ENCODE measurements at regions not wholly inside any gene's neighbourhood (a gene's known extent, or its start where the extent isn't known, plus 50 kb on each side); places are given as distances from the start of the nearest gene placed in this dataset.

GRCh38 chr1:208921259-208921658, 662.3 kb upstream of the CAMK1G start:
- ChIA-PET CTCF (no interaction called here), POLR2A (no interaction called here)
- no peaks in the 10 kb centered on the region; the same call in 1 of the 2 replicates for H3K27me3 ChIP-seq (replicated peaks; ENCODE audit: control insufficient read depth, insufficient read depth, low read length)
- no peaks in the 10 kb centered on the region for H3K4me1 ChIP-seq
- no peaks in the 10 kb centered on the region for H3K36me3 ChIP-seq (ENCODE audit: control insufficient read depth, insufficient read depth, low read length)
- no peaks in the 10 kb centered on the region for H3K36me3 Mint-ChIP-seq (ENCODE audit: insufficient read depth, unreplicated experiment)
- H3K4me1 Mint-ChIP-seq (ENCODE audit: low read depth, unreplicated experiment): no peaks in the 10 kb centered on the region
- intact Hi-C loops (cut with micrococcal nuclease; ENCODE audit: unreplicated experiment): no loop called here
- H3K4me3 ChIP-seq (ENCODE audit: low read depth, low read length): no peak overlapping the region
- TF ChIP-seq CTCF (IDR thresholded peaks at IDR 0.05; ENCODE audit: insufficient read depth in 1 of 2, low read depth in 1 of 2, low read length in 1 of 2, severe bottlenecking in 1 of 2, unreplicated experiment in 1 of 2): no peak
- H3K9me3 Mint-ChIP-seq (ENCODE audit: unreplicated experiment): no peaks in the 10 kb centered on the region
- no peak for DNase-seq
- no peaks in the 10 kb centered on the region for H3K9me3 ChIP-seq
- no peak overlapping the region for H3K4me3 Mint-ChIP-seq (ENCODE audit: unreplicated experiment)
- peaks cover 18% of the 10 kb centered on the region for H3K27me3 Mint-ChIP-seq (ENCODE audit: insufficient read depth, unreplicated experiment)
- H3K27ac Mint-ChIP-seq (ENCODE audit: unreplicated experiment): no peak overlapping the region
- no TSS peak for BruUV-seq (replicated peaks)

GRCh38 chr1:208923456-208923855, 660.1 kb upstream of the CAMK1G start:
- intact Hi-C loops (cut with micrococcal nuclease; ENCODE audit: unreplicated experiment): no loop called here

DNA sequence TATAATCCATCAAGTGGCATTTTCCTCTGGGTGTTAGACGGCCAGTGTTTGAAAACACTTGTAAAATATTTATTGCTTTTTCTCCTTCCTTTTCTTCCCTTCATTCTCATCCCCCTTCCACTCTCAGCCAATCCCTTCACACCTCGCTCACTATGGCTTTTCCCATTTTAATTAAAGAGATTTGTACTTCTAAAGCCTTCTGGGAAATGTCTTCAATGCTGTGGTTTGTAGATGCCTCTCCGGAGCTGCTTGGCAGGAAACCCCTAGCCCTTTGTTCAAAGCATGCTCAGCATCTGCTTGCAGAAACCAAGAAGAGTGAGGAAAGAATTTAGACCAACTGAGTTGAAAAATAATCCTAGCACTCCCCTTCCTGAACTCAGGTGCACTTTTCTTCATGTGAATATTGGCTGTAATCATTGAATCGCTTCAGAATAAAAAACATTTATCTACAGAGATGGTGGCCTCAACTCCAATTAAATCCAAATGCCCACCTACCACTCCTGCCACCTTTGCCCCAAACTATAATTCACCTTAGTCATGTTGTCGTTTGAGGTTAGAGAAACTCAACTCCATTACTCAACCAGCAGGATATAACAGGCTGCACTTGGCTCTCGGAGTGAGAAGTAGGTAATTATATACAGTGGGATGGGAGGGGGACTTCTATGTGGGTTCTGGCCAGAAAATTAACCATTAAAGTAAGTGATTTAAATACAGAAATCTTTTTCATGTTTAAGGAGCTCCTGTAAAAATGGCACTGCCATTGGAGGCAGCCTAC, 659.4 kb upstream of the CAMK1G start:
- no peaks in the 10 kb centered on the region; the same call in 1 of the 2 replicates for H3K27me3 ChIP-seq (replicated peaks; ENCODE audit: control insufficient read depth, insufficient read depth, low read length)
- Mint-ChIP-seq H3K27me3 (ENCODE audit: insufficient read depth, unreplicated experiment) (peaks cover 18% of the 10 kb centered on the region), H3K4me3 (ENCODE audit: unreplicated experiment) (no peak overlapping the region), H3K27ac (ENCODE audit: unreplicated experiment) (no peak overlapping the region), H3K4me1 (ENCODE audit: low read depth, unreplicated experiment) (no peaks in the 10 kb centered on the region), H3K36me3 (ENCODE audit: insufficient read depth, unreplicated experiment) (no peaks in the 10 kb centered on the region), H3K9me3 (ENCODE audit: unreplicated experiment) (no peaks in the 10 kb centered on the region)
- intact Hi-C loops (cut with micrococcal nuclease; ENCODE audit: unreplicated experiment): no loop called here
- ChIA-PET POLR2A (no interaction called here), CTCF (no interaction called here)
- no peak for TF ChIP-seq CTCF (IDR thresholded peaks at IDR 0.05; ENCODE audit: insufficient read depth in 1 of 2, low read depth in 1 of 2, low read length in 1 of 2, severe bottlenecking in 1 of 2, unreplicated experiment in 1 of 2)
- H3K36me3 ChIP-seq (ENCODE audit: control insufficient read depth, insufficient read depth, low read length): no peaks in the 10 kb centered on the region
- H3K4me3 ChIP-seq (ENCODE audit: low read depth, low read length): no peak overlapping the region
- H3K9me3 ChIP-seq: no peaks in the 10 kb centered on the region
- DNase-seq: no peak
- no peaks in the 10 kb centered on the region for H3K4me1 ChIP-seq
- no TSS peak for BruUV-seq (replicated peaks)

More at GRCh38 chr1:208923456-208923855, 660.1 kb upstream of the CAMK1G start:
- no peaks in the 10 kb centered on the region for H3K4me1 Mint-ChIP-seq (ENCODE audit: low read depth, unreplicated experiment)
- no peak for DNase-seq
- H3K27ac Mint-ChIP-seq (ENCODE audit: unreplicated experiment): no peak overlapping the region
- Histone ChIP-seq H3K9me3 (no peaks in the 10 kb centered on the region), H3K4me3 (ENCODE audit: low read depth, low read length) (no peak overlapping the region), H3K36me3 (ENCODE audit: control insufficient read depth, insufficient read depth, low read length) (no peaks in the 10 kb centered on the region), H3K27me3 (replicated peaks; ENCODE audit: control insufficient read depth, insufficient read depth, low read length) (no peaks in the 10 kb centered on the region; the same call in 1 of the 2 replicates), H3K4me1 (no peaks in the 10 kb centered on the region)
- H3K36me3 Mint-ChIP-seq (ENCODE audit: insufficient read depth, unreplicated experiment): no peaks in the 10 kb centered on the region
- no peak for TF ChIP-seq CTCF (IDR thresholded peaks at IDR 0.05; ENCODE audit: insufficient read depth in 1 of 2, low read depth in 1 of 2, low read length in 1 of 2, severe bottlenecking in 1 of 2, unreplicated experiment in 1 of 2)
- peaks cover 18% of the 10 kb centered on the region for H3K27me3 Mint-ChIP-seq (ENCODE audit: insufficient read depth, unreplicated experiment)
- ChIA-PET CTCF (no interaction called here), POLR2A (no interaction called here)
- no peaks in the 10 kb centered on the region for H3K9me3 Mint-ChIP-seq (ENCODE audit: unreplicated experiment)
- no peak overlapping the region for H3K4me3 Mint-ChIP-seq (ENCODE audit: unreplicated experiment)
- no TSS peak for BruUV-seq (replicated peaks)

Measured in Caco-2 (cell line).